Vagina (tissue), 2 donors: ENCODE measurements at regions not wholly inside any gene's neighbourhood (a gene's known extent, or its start where the extent isn't known, plus 50 kb on each side); places are given as distances from the start of the nearest gene placed in this dataset.

Experiments used
- CTCF ChIP-seq, 3 experiments: fragments of 450-650 bp in 2 of 3; fragments of 200-600 bp in 1 of 3; sonication (generic) in 1 of 3; IDR thresholded peaks; one replicate each; pipeline ENCODE4 v1.5.1; 2017 to 2019; ENCODE audit warnings: antibody characterized with exemption in 3 of 3, mild to moderate bottlenecking in 2 of 3, moderate library complexity in 2 of 3
- POLR2A ChIP-seq, 2 donors: fragments of 450-650 bp; IDR thresholded peaks; one replicate each; pipeline ENCODE4 v1.6.1; 2017; ENCODE audit warnings: antibody characterized with exemption in 2 of 2, mild to moderate bottlenecking in 2 of 2, moderate library complexity in 2 of 2
- POLR2AphosphoS5 ChIP-seq, 2 donors: sonication (generic); formaldehyde crosslinking; IDR thresholded peaks; one replicate each; pipeline ENCODE4 v1.9.0; 2017; ENCODE audit warnings: antibody characterized with exemption in 2 of 2, mild to moderate bottlenecking in 2 of 2, low read depth in 1 of 2; ENCODE audit not compliant: insufficient read depth in 1 of 2

- TF ChIP-seq CTCF (IDR thresholded peaks at IDR 0.05) (no peak), POLR2AphosphoS5 (IDR thresholded peaks at IDR 0.05; ENCODE audit: insufficient read depth in 1 of 2, low read depth in 1 of 2) (no peak), POLR2A (IDR thresholded peaks at IDR 0.05) (no peak)
Measured at GRCh38 chr5:74465724-74466123, 174.8 kb downstream of the ENC1 start.
